IgD-negative memory B cell (primary cell): ENCODE measurements at regions not wholly inside any gene's neighbourhood (a gene's known extent, or its start where the extent isn't known, plus 50 kb on each side); places are given as distances from the start of the nearest gene placed in this dataset.

Source experiments
- H3K27ac Mint-ChIP-seq, 3 donors: one replicate each; pipeline ENCODE4 v1.8.0; 2020 to 2022; ENCODE audit warnings: mild to moderate bottlenecking in 3 of 3, mixed read lengths in 3 of 3, moderate library complexity in 1 of 3
- H3K27me3 Mint-ChIP-seq: one replicate; pipeline ENCODE4 v1.8.0; 2021; ENCODE audit warnings: mixed read lengths
- H3K36me3 Mint-ChIP-seq: one replicate; pipeline ENCODE4 v1.8.0; 2020; ENCODE audit warnings: mild to moderate bottlenecking, mixed read lengths
- H3K4me1 Mint-ChIP-seq, 3 donors: one replicate each; pipeline ENCODE4 v1.8.0; 2020 to 2022; ENCODE audit warnings: mixed read lengths in 3 of 3, mild to moderate bottlenecking in 1 of 3
- H3K4me3 Mint-ChIP-seq, 4 donors: one replicate each; pipeline ENCODE4 v1.8.0; 2020 to 2022; ENCODE audit warnings: mild to moderate bottlenecking in 4 of 4, mixed read lengths in 4 of 4, moderate library complexity in 3 of 4
- H3K9me3 Mint-ChIP-seq, 3 donors: one replicate each; pipeline ENCODE4 v1.8.0; 2020 to 2021; ENCODE audit warnings: mixed read lengths in 3 of 3, mild to moderate bottlenecking in 1 of 3

DNA sequence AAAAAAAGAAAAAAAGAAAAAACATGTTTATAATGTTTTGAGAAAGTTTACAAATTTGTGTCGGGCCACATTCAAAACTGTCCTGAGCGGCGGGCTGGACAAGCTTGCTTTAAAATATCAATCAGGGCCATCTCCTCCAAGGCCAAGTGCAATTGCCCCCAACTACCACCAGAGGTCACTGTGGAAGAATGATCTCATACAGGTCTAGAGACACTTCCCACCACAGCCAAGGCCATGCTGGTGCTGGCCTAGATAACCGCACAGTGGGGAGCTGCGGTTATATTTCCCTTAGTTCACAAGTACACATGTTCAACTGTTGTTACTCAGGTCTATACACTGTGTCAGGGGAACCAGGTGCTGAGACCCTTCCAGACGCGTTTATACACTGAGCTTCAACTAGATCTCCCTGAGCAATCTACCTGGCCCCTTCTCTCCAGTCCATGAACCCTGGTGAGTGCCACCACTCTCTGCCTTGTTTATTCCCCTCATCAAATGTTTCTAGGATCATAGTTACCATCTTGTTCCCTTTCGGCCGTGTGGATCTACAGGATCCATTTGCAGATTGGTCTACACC, 83.8 kb upstream of the CCL2 start:
- Mint-ChIP-seq H3K27ac (no peak overlapping the region), H3K36me3 (no peaks in the 10 kb centered on the region), H3K27me3 (peaks cover 3% of the 10 kb centered on the region), H3K4me1 (no peaks in the 10 kb centered on the region), H3K9me3 (no peaks in the 10 kb centered on the region), H3K4me3 (no peak overlapping the region)

GRCh38 chr17:34172390-34172918, 82.6 kb upstream of the CCL2 start:
- H3K4me1 Mint-ChIP-seq = no peaks in the 10 kb centered on the region
- no peaks in the 10 kb centered on the region for H3K27me3 Mint-ChIP-seq
- H3K27ac Mint-ChIP-seq = no peak overlapping the region
- no peaks in the 10 kb centered on the region for H3K36me3 Mint-ChIP-seq
- H3K4me3 Mint-ChIP-seq = no peak overlapping the region
- no peaks in the 10 kb centered on the region for H3K9me3 Mint-ChIP-seq

GRCh38 chr17:34173241-34173640, 81.8 kb upstream of the CCL2 start:
- Mint-ChIP-seq H3K27ac (no peak overlapping the region), H3K4me3 (no peak overlapping the region), H3K36me3 (no peaks in the 10 kb centered on the region), H3K4me1 (no peaks in the 10 kb centered on the region), H3K27me3 (peaks cover 2% of the 10 kb centered on the region), H3K9me3 (no peaks in the 10 kb centered on the region)

GRCh38 chr17:34174496-34174895, 80.6 kb upstream of the CCL2 start:
- peaks cover 4% of the 10 kb centered on the region for H3K27me3 Mint-ChIP-seq
- no peaks in the 10 kb centered on the region for H3K4me1 Mint-ChIP-seq
- no peaks in the 10 kb centered on the region for H3K36me3 Mint-ChIP-seq
- H3K9me3 Mint-ChIP-seq = no peaks in the 10 kb centered on the region
- no peak overlapping the region for H3K4me3 Mint-ChIP-seq
- no peak overlapping the region for H3K27ac Mint-ChIP-seq

- Mint-ChIP-seq H3K27ac (no peak overlapping the region), H3K27me3 (peaks cover 6% of the 10 kb centered on the region), H3K36me3 (no peaks in the 10 kb centered on the region), H3K4me3 (no peak overlapping the region), H3K9me3 (no peaks in the 10 kb centered on the region), H3K4me1 (no peaks in the 10 kb centered on the region)
Observed at GRCh38 chr17:34176440-34176839, 78.6 kb upstream of the CCL2 start.

- no peak overlapping the region for H3K27ac Mint-ChIP-seq
- no peaks in the 10 kb centered on the region for H3K36me3 Mint-ChIP-seq
- peaks cover 6% of the 10 kb centered on the region for H3K27me3 Mint-ChIP-seq
- no peaks in the 10 kb centered on the region for H3K9me3 Mint-ChIP-seq
- no peaks in the 10 kb centered on the region for H3K4me1 Mint-ChIP-seq
- no peak overlapping the region for H3K4me3 Mint-ChIP-seq
Observed at GRCh38 chr17:34177642-34178041, 77.4 kb upstream of the CCL2 start.

DNA sequence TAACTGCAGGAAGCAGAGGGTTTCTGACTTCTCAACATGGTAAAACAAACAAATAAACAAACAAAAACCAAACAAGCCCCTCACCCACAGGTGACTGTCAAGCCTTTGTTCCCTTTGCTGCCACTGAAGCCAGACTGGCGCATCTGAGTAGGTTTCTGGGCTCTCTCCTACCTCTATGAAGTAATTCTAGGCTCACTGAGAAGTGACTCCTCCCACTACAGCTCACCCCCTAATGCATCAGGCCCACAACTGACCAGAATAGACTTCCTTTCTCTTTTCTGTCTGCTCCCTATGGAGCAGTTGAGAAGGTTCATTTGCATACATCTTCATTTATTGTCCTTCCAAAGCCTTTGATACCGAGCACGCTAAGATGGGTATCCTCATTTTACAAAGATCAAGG, 77.0 kb upstream of the CCL2 start:
- H3K4me1 Mint-ChIP-seq = no peaks in the 10 kb centered on the region
- H3K4me3 Mint-ChIP-seq = no peak overlapping the region
- no peaks in the 10 kb centered on the region for H3K36me3 Mint-ChIP-seq
- H3K27me3 Mint-ChIP-seq = peaks cover 6% of the 10 kb centered on the region
- no peak overlapping the region for H3K27ac Mint-ChIP-seq
- H3K9me3 Mint-ChIP-seq = no peaks in the 10 kb centered on the region

- Mint-ChIP-seq H3K4me3 (no peak overlapping the region), H3K27ac (no peak overlapping the region), H3K4me1 (no peaks in the 10 kb centered on the region), H3K36me3 (no peaks in the 10 kb centered on the region), H3K27me3 (peaks cover 8% of the 10 kb centered on the region), H3K9me3 (no peaks in the 10 kb centered on the region)
Observed at GRCh38 chr17:34182036-34182803, 72.9 kb upstream of the CCL2 start.

- Mint-ChIP-seq H3K4me3 (no peak overlapping the region), H3K27ac (no peak overlapping the region), H3K36me3 (no peaks in the 10 kb centered on the region), H3K4me1 (peaks cover 0 to 2% (median 2%) of the 10 kb centered on the region in 3 donors), H3K9me3 (no peaks in the 10 kb centered on the region), H3K27me3 (peaks cover 9% of the 10 kb centered on the region)
Observed at GRCh38 chr17:34195987-34196386, 59.1 kb upstream of the CCL2 start.

DNA sequence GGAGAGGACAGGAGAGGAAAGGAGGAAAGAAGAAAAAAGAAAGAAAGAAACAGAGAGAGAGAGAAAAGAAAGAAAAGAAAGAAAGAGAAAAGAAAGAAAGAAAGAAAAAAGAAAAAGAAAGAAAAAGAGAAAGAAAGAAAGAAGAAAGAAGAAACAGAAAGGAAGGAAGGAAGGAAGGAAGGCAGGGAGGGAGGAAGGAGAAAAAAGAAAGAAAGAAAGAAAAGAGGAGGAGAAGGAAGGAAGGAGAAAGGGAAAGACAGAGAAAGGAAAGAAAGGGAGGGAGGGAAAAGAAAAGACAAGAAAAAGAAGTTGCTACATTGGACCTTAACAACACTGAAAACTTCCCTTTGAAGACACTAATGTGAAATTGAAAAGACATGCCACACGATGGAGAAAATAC, 56.6 kb upstream of the CCL2 start:
- Mint-ChIP-seq H3K27ac (no peak overlapping the region), H3K4me3 (no peak overlapping the region), H3K36me3 (no peaks in the 10 kb centered on the region), H3K9me3 (no peaks in the 10 kb centered on the region), H3K27me3 (peaks cover 15% of the 10 kb centered on the region), H3K4me1 (peaks cover 0 to 2% (median 2%) of the 10 kb centered on the region in 3 donors)

DNA sequence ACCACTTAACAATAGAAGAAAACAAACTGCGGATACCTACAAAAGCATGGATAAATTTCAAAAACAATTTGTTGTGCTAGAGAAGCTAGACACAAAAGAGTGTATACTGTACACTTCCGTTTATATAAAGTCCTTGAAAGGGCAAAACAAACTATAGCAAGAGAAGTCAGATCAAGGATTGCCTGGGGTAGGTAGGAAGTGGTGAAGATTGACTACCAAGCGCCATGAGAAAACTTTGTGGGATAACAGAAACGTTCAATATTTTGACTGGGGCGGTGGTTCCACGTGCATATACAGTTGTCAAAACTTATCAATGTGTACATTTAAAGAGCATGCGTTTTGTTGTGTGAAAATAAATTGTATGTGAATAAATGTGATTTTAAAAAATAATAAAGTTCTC, 55.6 kb upstream of the CCL2 start:
- H3K36me3 Mint-ChIP-seq = no peaks in the 10 kb centered on the region
- no peak overlapping the region for H3K27ac Mint-ChIP-seq
- no peaks in the 10 kb centered on the region for H3K9me3 Mint-ChIP-seq
- H3K4me3 Mint-ChIP-seq = no peak overlapping the region
- H3K4me1 Mint-ChIP-seq = peaks cover 0 to 2% (median 2%) of the 10 kb centered on the region in 3 donors
- H3K27me3 Mint-ChIP-seq = peaks cover 19% of the 10 kb centered on the region

- no peaks in the 10 kb centered on the region for H3K36me3 Mint-ChIP-seq
- H3K4me3 Mint-ChIP-seq = no peak overlapping the region
- H3K4me1 Mint-ChIP-seq = peaks cover 0 to 2% (median 2%) of the 10 kb centered on the region in 3 donors
- peaks cover 21% of the 10 kb centered on the region for H3K27me3 Mint-ChIP-seq
- peak overlapping the region in 1 of 3 donors; percentile 72 for H3K27ac Mint-ChIP-seq
- H3K9me3 Mint-ChIP-seq = no peaks in the 10 kb centered on the region
Observed at GRCh38 chr17:34199932-34200534, 55.1 kb upstream of the CCL2 start.

- Mint-ChIP-seq H3K4me1 (peaks cover 0 to 2% (median 2%) of the 10 kb centered on the region in 3 donors), H3K4me3 (no peak overlapping the region), H3K27ac (no peak overlapping the region), H3K9me3 (no peaks in the 10 kb centered on the region), H3K27me3 (peaks cover 23% of the 10 kb centered on the region), H3K36me3 (no peaks in the 10 kb centered on the region)
Observed at GRCh38 chr17:34201225-34201624, 53.9 kb upstream of the CCL2 start.

GRCh38 chr17:34201767-34202166, 53.3 kb upstream of the CCL2 start:
- Mint-ChIP-seq H3K27me3 (peaks cover 23% of the 10 kb centered on the region), H3K4me3 (no peak overlapping the region), H3K36me3 (no peaks in the 10 kb centered on the region), H3K27ac (no peak overlapping the region), H3K4me1 (peaks cover 0 to 2% (median 2%) of the 10 kb centered on the region in 3 donors), H3K9me3 (no peaks in the 10 kb centered on the region)

GRCh38 chr17:34203018-34203638, 52.0 kb upstream of the CCL2 start:
- no peaks in the 10 kb centered on the region for H3K36me3 Mint-ChIP-seq
- H3K4me1 Mint-ChIP-seq = peaks cover 0 to 2% (median 2%) of the 10 kb centered on the region in 3 donors
- H3K4me3 Mint-ChIP-seq = no peak overlapping the region
- no peak overlapping the region for H3K27ac Mint-ChIP-seq
- no peaks in the 10 kb centered on the region for H3K9me3 Mint-ChIP-seq
- H3K27me3 Mint-ChIP-seq = peaks cover 22% of the 10 kb centered on the region
